Keratinocyte (primary cell): ENCODE measurements at regions not wholly inside any gene's neighbourhood (a gene's known extent, or its start where the extent isn't known, plus 50 kb on each side); places are given as distances from the start of the nearest gene placed in this dataset.

Source experiments
- DNase-seq: peaks from one replicate; pipeline ENCODE4 v3.0.0-alpha.2; 2011; ENCODE audit warnings: low read depth, missing footprints, low spot score
- FAIRE-seq: peaks from 2 replicates; lab custom pipeline; 2011; peaks lifted over from hg19 to GRCh38; lab: Jason Lieb, UNC
- H2AFZ ChIP-seq: 2 replicates; pipeline ENCODE4 v1.6.0; 2012; ENCODE audit warnings: low read length, control low read depth, inconsistent platforms; ENCODE audit not compliant: control insufficient read depth
- H3K27ac ChIP-seq: 2 replicates; pipeline ENCODE4 v1.5.1; 2011; ENCODE audit warnings: low read length; ENCODE audit not compliant: control insufficient read depth, insufficient read depth
- H3K27me3 ChIP-seq: 3 replicates; pipeline ENCODE4 v1.6.0; 2011; ENCODE audit warnings: low read length; ENCODE audit not compliant: control insufficient read depth, insufficient read depth; ENCODE audit errors: extremely low read depth
- H3K36me3 ChIP-seq, 2 experiments: 2 replicates in 1 of 2; 3 replicates in 1 of 2; pipeline ENCODE4 v1.5.1; 2011; ENCODE audit warnings: low read length in 2 of 2, mild to moderate bottlenecking in 1 of 2; ENCODE audit not compliant: control insufficient read depth in 2 of 2, insufficient read depth in 2 of 2; ENCODE audit errors: extremely low read depth in 1 of 2
- H3K4me1 ChIP-seq: 3 replicates; pipeline ENCODE4 v1.5.1; 2011; ENCODE audit warnings: low read length; ENCODE audit not compliant: control insufficient read depth, insufficient read depth; ENCODE audit errors: extremely low read depth
- H3K4me2 ChIP-seq: 3 replicates; pipeline ENCODE4 v1.6.0; 2011; ENCODE audit warnings: low read depth, low read length; ENCODE audit not compliant: control insufficient read depth, insufficient read depth; ENCODE audit errors: extremely low read depth
- H3K4me3 ChIP-seq, 3 experiments: fragments of 200-600 bp in 1 of 3; sonication (generic) in 1 of 3; 2 replicates in 2 of 3; 3 replicates in 1 of 3; pipeline ENCODE4 v1.5.1; 2011 to 2016; ENCODE audit warnings: low read length in 3 of 3, mild to moderate bottlenecking in 3 of 3, control low read depth in 2 of 3, inconsistent platforms in 1 of 3, low read depth in 1 of 3, mixed read lengths in 1 of 3, mixed run types in 1 of 3, moderate library complexity in 1 of 3; ENCODE audit not compliant: control insufficient read depth in 2 of 3, insufficient read depth in 2 of 3; ENCODE audit errors: extremely low read depth in 1 of 3
- H3K79me2 ChIP-seq: 2 replicates; pipeline ENCODE4 v1.6.0; 2012; ENCODE audit warnings: low read length; ENCODE audit not compliant: control insufficient read depth, insufficient read depth
- H3K9ac ChIP-seq: 3 replicates; pipeline ENCODE4 v1.6.0; 2011; ENCODE audit warnings: low read length; ENCODE audit not compliant: control insufficient read depth, insufficient read depth; ENCODE audit errors: extremely low read depth
- H3K9me1 ChIP-seq: 3 replicates; pipeline ENCODE4 v1.6.0; 2011; ENCODE audit warnings: low read length; ENCODE audit not compliant: control insufficient read depth, insufficient read depth; ENCODE audit errors: extremely low read depth
- H3K9me3 ChIP-seq: 2 replicates; pipeline ENCODE4 v1.5.1; 2012; ENCODE audit warnings: low read depth, low read length; ENCODE audit not compliant: control insufficient read depth
- H4K20me1 ChIP-seq: 3 replicates; pipeline ENCODE4 v1.6.0; 2011; ENCODE audit warnings: low read length; ENCODE audit not compliant: control insufficient read depth, insufficient read depth; ENCODE audit errors: extremely low read depth
- EZH2 ChIP-seq: IDR thresholded peaks from one replicate; pipeline ENCODE4 v1.6.1; 2012; ENCODE audit warnings: inconsistent platforms, mild to moderate bottlenecking, low read length, moderate library complexity
- dilution Hi-C: fragments of 300-500 bp; cut with MboI; formaldehyde crosslinking; loops from one replicate; pipeline ENCODE4 v1.7.0; 2020; ENCODE audit warnings: low sequenced_read_pairs; ENCODE audit not compliant: extremely low pct_ligation_motif_present
- TF ChIP-seq, protein P1 (sequence below), 3 experiments: IDR thresholded peaks in 1 of 3; conservative IDR thresholded peaks in 1 of 3; optimal IDR thresholded peaks in 1 of 3; 2 replicates in 2 of 3; 3 replicates in 1 of 3; pipeline versions ENCODE3 to v1.5.1; 2011; ENCODE audit warnings: low read length in 3 of 3, mild to moderate bottlenecking in 3 of 3, moderate library complexity in 2 of 3, control low read depth in 1 of 3, inconsistent platforms in 1 of 3; ENCODE audit not compliant: insufficient read depth in 2 of 3; ENCODE audit errors: extremely low read depth in 1 of 3

GRCh38 chr2:4527416-4527815 is 824.0 kb downstream of the DCDC2C start:
- no peaks in the 10 kb centered on the region for H3K36me3 ChIP-seq
- no peaks in the 10 kb centered on the region for H4K20me1 ChIP-seq
- no peak overlapping the region for H2AFZ ChIP-seq
- H3K27me3 ChIP-seq, result no peaks in the 10 kb centered on the region
- H3K4me2 ChIP-seq, result no peak overlapping the region
- no peak overlapping the region for H3K4me3 ChIP-seq
- TF ChIP-seq, protein P1, sequence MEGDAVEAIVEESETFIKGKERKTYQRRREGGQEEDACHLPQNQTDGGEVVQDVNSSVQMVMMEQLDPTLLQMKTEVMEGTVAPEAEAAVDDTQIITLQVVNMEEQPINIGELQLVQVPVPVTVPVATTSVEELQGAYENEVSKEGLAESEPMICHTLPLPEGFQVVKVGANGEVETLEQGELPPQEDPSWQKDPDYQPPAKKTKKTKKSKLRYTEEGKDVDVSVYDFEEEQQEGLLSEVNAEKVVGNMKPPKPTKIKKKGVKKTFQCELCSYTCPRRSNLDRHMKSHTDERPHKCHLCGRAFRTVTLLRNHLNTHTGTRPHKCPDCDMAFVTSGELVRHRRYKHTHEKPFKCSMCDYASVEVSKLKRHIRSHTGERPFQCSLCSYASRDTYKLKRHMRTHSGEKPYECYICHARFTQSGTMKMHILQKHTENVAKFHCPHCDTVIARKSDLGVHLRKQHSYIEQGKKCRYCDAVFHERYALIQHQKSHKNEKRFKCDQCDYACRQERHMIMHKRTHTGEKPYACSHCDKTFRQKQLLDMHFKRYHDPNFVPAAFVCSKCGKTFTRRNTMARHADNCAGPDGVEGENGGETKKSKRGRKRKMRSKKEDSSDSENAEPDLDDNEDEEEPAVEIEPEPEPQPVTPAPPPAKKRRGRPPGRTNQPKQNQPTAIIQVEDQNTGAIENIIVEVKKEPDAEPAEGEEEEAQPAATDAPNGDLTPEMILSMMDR (optimal IDR thresholded peaks at IDR 0.05 in 1 of 3, IDR thresholded peaks at IDR 0.05 in 1 of 3, conservative IDR thresholded peaks at IDR 0.05 in 1 of 3; ENCODE audit: extremely low read depth in 1 of 3, insufficient read depth in 2 of 3, low read length in 3 of 3), result no peak
- no peak for TF ChIP-seq EZH2
- H3K9me3 ChIP-seq, result peaks cover 2% of the 10 kb centered on the region
- H3K27ac ChIP-seq, result no peak overlapping the region
- no peaks in the 10 kb centered on the region for H3K4me1 ChIP-seq
- no peaks in the 10 kb centered on the region for H3K9me1 ChIP-seq
- H3K9ac ChIP-seq, result no peak overlapping the region
- H3K79me2 ChIP-seq, result no peaks in the 10 kb centered on the region
- FAIRE-seq, result no peak
- dilution Hi-C loops, result no loop called here
- no peak for DNase-seq

DNA sequence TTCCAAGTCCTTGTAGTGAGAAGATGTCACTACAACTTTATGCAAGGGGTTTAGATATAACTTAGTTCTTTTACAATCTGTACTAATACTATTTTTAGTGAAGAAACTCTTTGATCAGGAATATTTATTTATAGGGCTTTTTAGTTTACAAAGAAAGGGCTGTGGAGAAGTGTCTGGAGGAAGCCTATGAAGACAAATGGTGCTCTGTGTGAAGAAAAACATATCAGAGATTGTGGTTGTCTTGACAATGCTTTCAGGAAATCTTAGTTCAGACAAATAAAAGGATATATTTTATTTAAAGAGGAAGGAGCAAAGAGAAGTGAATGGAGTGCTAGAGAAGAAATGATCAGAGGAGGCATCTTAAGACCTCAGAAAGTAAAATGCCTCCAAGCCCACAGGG is 824.9 kb downstream of the DCDC2C start:
- Histone ChIP-seq H3K27ac (no peak overlapping the region), H3K9me1 (no peaks in the 10 kb centered on the region), H3K4me3 (no peak overlapping the region), H2AFZ (no peak overlapping the region), H4K20me1 (no peaks in the 10 kb centered on the region), H3K4me1 (no peaks in the 10 kb centered on the region), H3K9me3 (peaks cover 2% of the 10 kb centered on the region), H3K4me2 (no peak overlapping the region), H3K36me3 (no peaks in the 10 kb centered on the region), H3K79me2 (no peaks in the 10 kb centered on the region), H3K9ac (no peak overlapping the region), H3K27me3 (no peaks in the 10 kb centered on the region)
- no peak for FAIRE-seq
- DNase-seq, result no peak
- dilution Hi-C loops, result no loop called here
- TF ChIP-seq EZH2, result no peak
- TF ChIP-seq, protein P1 (optimal IDR thresholded peaks at IDR 0.05 in 1 of 3, IDR thresholded peaks at IDR 0.05 in 1 of 3, conservative IDR thresholded peaks at IDR 0.05 in 1 of 3; ENCODE audit: extremely low read depth in 1 of 3, insufficient read depth in 2 of 3, low read length in 3 of 3), result no peak
